Thyroid gland (tissue), 4 donors: ENCODE measurements at regions not wholly inside any gene's neighbourhood (a gene's known extent, or its start where the extent isn't known, plus 50 kb on each side); places are given as distances from the start of the nearest gene placed in this dataset.

Experiments used
- CTCF ChIP-seq, 6 experiments: fragments of 200-600 bp in 3 of 6; fragments of 450-650 bp in 3 of 6; sonication (generic) in 3 of 6; IDR thresholded peaks; one replicate each; pipeline ENCODE4 v1.5.1; 2016 to 2019; ENCODE audit warnings: antibody characterized with exemption in 6 of 6, mild to moderate bottlenecking in 2 of 6, inconsistent platforms in 1 of 6, moderate library complexity in 1 of 6
- POLR2A ChIP-seq, 2 donors: fragments of 450-650 bp; IDR thresholded peaks; one replicate each; pipeline ENCODE4 v1.6.1; 2017; ENCODE audit warnings: antibody characterized with exemption in 2 of 2, mild to moderate bottlenecking in 2 of 2, moderate library complexity in 1 of 2

GRCh38 chr7:121486590-121486989, 90.5 kb upstream of the FAM3C start:
- TF ChIP-seq POLR2A (IDR thresholded peaks at IDR 0.05) (no peak), CTCF (IDR thresholded peaks at IDR 0.05) (no peak)
